ENCODE measurements at regions not wholly inside any gene's neighbourhood (a gene's known extent, or its start where the extent isn't known, plus 50 kb on each side); places are given as distances from the start of the nearest gene placed in this dataset.
"Not testable (repeated sequence)": the region's sequence is repeated elsewhere in the genome, so short reads cannot be mapped to it uniquely, and the experiment has no call there.

DNA sequence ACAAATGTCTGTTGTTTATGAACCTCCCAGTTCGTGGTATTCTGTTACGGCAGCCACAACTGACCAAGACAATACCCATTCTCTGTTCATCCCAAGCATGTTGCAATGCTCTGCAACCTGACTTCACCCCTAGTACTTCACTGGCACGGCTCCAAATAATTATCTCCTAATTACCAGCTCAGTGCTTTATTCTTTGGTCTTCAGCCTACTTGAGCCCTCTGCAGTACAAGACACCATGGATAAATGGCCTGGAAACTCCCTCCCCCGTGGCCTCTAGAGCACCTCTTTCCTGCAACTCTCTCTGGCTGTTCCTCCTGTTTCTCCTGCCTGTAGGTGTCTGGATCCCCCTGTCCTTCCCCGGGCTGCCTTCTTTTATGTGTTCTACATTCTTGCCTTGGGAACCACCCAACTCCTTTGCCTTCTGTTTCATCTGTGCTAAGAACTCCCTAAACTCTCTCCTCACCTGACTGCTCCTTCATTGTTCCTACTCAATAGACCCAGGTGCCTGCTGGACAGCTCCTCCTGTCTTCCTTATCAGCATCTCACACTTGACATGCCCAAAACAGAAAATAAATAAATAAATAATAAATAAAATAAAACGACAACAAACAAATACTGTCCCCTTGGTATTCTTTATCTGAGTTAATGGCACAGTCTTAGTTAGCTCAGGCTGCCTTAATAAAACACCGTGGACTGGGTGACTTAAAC, 200.4 kb upstream of the IPO5 start:
- Mint-ChIP-seq H3K27ac (no peak overlapping the region), H3K4me1 (no peaks in the 10 kb centered on the region), H3K36me3 (peaks cover 2% of the 10 kb centered on the region), H3K27me3 (no peaks in the 10 kb centered on the region), H3K9me3 (peaks cover 0 to 2% (median 1%) of the 10 kb centered on the region in 3 donors), H3K4me3 (no peak overlapping the region)

DNA sequence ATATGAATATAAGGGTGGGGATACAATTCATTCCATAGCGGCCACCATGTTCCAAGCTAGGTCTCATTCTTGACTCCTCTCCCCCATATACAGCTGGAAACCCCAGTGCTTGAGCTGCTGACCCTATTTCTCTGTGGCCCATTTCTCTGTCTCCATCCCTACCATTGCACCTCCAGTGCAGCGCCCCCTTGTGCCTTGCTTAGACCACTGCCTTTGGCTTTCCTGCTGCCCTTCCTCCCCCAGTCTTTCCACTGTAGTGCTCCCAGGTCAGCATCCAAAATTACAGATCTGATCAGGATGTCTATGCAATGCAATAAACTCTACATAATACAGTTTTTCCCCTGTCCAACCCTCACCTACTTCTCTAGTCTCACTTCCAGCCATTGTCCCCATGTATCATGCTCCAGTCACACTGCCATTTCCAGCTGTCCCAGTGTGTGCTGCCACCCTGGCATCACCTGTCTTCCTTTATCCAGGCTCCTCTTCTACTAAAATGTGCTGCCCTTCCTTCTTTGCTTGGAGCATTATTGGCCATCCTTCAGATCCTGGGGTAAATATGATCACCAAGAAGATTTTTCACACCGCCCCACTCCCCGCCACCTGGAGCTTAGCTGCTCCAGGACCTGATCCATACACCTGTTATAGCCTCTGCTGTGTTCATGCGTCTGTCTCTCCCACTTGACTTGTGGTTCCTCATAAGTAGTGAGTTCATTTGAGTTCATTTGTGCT, 199.4 kb upstream of the IPO5 start:
- Mint-ChIP-seq H3K4me3 (no peak overlapping the region), H3K4me1 (no peaks in the 10 kb centered on the region), H3K9me3 (peaks cover 0 to 2% (median 1%) of the 10 kb centered on the region in 3 donors), H3K27me3 (no peaks in the 10 kb centered on the region), H3K27ac (no peak overlapping the region), H3K36me3 (peaks cover 2% of the 10 kb centered on the region)

GRCh38 chr13:97757807-97758206, 195.7 kb upstream of the IPO5 start:
- no peaks in the 10 kb centered on the region for H3K4me1 Mint-ChIP-seq
- H3K36me3 Mint-ChIP-seq: peaks cover 2% of the 10 kb centered on the region
- H3K9me3 Mint-ChIP-seq: peaks cover 0 to 3% (median 2%) of the 10 kb centered on the region in 3 donors

DNA sequence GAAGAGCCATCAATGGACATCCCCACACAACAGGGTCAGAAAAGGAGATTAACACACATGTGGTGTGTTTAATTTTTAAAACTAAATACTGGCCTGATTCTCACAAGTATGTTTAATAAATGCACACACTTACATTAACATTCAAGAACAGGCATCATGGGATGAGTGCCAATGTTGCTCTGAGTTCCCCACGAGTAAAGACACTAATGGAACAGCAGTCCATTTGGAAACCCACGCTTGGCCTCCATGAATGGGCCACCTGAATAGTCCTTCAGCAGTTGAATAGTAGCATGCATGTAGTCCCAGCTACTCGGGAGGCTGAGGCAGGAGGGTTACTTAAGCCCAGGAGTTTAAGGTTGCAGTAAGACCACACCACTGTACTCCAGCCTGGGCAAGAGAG, 195.2 kb upstream of the IPO5 start:
- Mint-ChIP-seq H3K9me3 (peaks cover 0 to 3% (median 2%) of the 10 kb centered on the region in 3 donors), H3K4me1 (no peaks in the 10 kb centered on the region), H3K36me3 (no peaks in the 10 kb centered on the region), H3K27ac (no peak overlapping the region), H3K27me3 (no peaks in the 10 kb centered on the region), H3K4me3 (no peak overlapping the region)

More at GRCh38 chr13:97757807-97758206, 195.7 kb upstream of the IPO5 start:
- Mint-ChIP-seq H3K27me3 (no peaks in the 10 kb centered on the region), H3K27ac (no peak overlapping the region), H3K4me3 (no peak overlapping the region)

GRCh38 chr13:97761796-97762540, 191.5 kb upstream of the IPO5 start:
- Mint-ChIP-seq H3K27ac (no peak overlapping the region), H3K4me1 (no peaks in the 10 kb centered on the region), H3K27me3 (peaks cover 2% of the 10 kb centered on the region), H3K9me3 (peaks cover 2 to 7% (median 3%) of the 10 kb centered on the region in 3 donors), H3K36me3 (no peaks in the 10 kb centered on the region), H3K4me3 (no peak overlapping the region)

DNA sequence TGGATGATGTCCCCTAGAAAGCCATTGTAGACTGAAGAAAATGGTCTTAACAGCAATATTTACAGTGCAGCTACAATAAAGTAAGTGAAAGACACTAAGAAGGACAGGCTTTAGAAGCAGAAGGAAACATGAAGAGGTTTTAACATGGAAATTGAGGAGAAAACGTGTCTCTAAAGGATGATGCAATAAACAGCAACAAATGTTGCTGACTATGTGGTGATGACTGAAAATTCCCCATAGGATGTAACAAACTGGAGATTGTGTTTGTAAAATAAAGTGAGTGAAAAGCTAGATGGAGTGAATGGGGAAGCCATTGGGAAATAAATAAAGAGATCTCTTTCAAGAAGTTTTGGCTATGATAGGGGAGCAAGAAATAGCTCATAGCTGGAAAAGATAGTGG, 186.7 kb upstream of the IPO5 start:
- no peaks in the 10 kb centered on the region for H3K36me3 Mint-ChIP-seq
- H3K27ac Mint-ChIP-seq: no peak overlapping the region
- peaks cover 2% of the 10 kb centered on the region for H3K27me3 Mint-ChIP-seq
- H3K4me3 Mint-ChIP-seq: no peak overlapping the region
- H3K9me3 Mint-ChIP-seq: peaks cover 0 to 7% (median 3%) of the 10 kb centered on the region in 3 donors
- H3K4me1 Mint-ChIP-seq: no peaks in the 10 kb centered on the region

DNA sequence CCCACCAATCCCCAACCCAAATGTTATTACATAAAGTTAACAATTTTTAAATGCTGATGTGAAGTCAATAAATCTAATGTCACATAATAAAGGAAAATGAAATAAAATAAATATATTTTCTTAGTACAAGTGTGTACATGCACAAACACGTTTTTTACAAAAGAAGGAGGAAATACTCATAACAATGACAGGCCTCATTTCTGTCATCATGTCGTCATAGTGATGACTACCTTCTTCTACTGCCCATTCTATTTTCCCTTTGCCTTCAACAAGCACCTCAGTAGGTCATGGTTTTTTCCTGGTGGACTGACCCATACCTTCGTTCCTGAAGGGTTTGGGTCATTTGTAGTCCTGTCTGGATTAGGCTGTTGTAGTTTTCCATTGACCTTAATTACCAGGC, 185.3 kb upstream of the IPO5 start:
- Mint-ChIP-seq H3K4me3 (no peak overlapping the region), H3K9me3 (peaks cover 0 to 6% (median 3%) of the 10 kb centered on the region in 3 donors), H3K27me3 (peaks cover 2% of the 10 kb centered on the region), H3K27ac (no peak overlapping the region), H3K36me3 (no peaks in the 10 kb centered on the region), H3K4me1 (no peaks in the 10 kb centered on the region)

DNA sequence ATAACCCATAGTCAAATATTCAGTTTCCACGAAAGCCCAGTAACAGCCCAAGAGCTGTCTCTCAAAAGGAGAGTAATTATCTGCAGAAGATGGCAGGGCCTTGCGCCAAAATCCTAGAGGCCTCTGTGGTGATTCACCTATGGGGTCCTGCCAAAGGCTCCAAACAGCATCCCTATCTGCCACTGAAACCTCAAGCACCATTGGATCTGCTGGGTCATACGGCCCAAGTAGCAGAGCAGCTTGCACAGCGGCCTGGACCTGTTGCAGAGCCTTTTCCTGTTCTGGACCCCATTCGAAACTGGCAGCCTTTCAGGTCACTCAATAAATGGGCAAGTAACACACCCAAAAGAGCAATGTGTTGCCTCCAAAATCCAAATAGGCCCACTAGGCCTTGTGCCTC, 183.2 kb upstream of the IPO5 start:
- not testable (repeated sequence) for H3K36me3 Mint-ChIP-seq, H3K9me3 Mint-ChIP-seq, H3K4me1 Mint-ChIP-seq, H3K4me3 Mint-ChIP-seq, H3K27me3 Mint-ChIP-seq, H3K27ac Mint-ChIP-seq

GRCh38 chr13:97772466-97772865, 181.0 kb upstream of the IPO5 start:
- H3K36me3 Mint-ChIP-seq, H3K9me3 Mint-ChIP-seq, H3K4me1 Mint-ChIP-seq, H3K27ac Mint-ChIP-seq, H3K4me3 Mint-ChIP-seq, H3K27me3 Mint-ChIP-seq: not testable (repeated sequence)

- not testable (repeated sequence) for H3K9me3 Mint-ChIP-seq, H3K36me3 Mint-ChIP-seq, H3K4me1 Mint-ChIP-seq, H3K27ac Mint-ChIP-seq, H3K27me3 Mint-ChIP-seq, H3K4me3 Mint-ChIP-seq
Observed at GRCh38 chr13:97774391-97775100, 178.9 kb upstream of the IPO5 start.

DNA sequence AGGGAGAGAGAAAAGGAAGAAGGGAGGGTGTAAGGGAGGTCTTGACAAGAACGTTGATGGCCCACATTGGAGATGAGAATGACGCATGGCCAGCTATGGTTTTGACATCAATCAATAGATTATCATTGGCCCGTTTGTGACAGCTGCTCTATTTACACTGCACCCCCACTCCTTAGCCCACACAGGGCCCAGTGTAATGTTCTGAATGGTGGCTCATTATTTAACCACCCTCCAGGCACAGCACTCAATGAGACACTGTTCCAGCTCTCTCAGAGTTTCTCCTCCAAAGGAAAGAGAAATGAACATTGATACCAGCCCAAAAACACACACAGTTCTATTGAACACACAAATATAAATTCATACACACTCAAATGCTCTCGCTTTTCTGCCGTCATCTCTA, 173.0 kb upstream of the IPO5 start:
- Mint-ChIP-seq H3K4me1 (no peaks in the 10 kb centered on the region), H3K27ac (no peak overlapping the region), H3K9me3 (peaks cover 2 to 6% (median 4%) of the 10 kb centered on the region in 3 donors), H3K4me3 (no peak overlapping the region), H3K27me3 (no peaks in the 10 kb centered on the region), H3K36me3 (peaks cover 3% of the 10 kb centered on the region)

GRCh38 chr13:97781891-97782305, 171.6 kb upstream of the IPO5 start:
- no peaks in the 10 kb centered on the region for H3K27me3 Mint-ChIP-seq
- H3K9me3 Mint-ChIP-seq: peaks cover 0 to 6% (median 2%) of the 10 kb centered on the region in 3 donors
- H3K36me3 Mint-ChIP-seq: peaks cover 3% of the 10 kb centered on the region
- no peak overlapping the region for H3K27ac Mint-ChIP-seq
- H3K4me3 Mint-ChIP-seq: no peak overlapping the region
- no peaks in the 10 kb centered on the region for H3K4me1 Mint-ChIP-seq

GRCh38 chr13:97786510-97786909, 167.0 kb upstream of the IPO5 start:
- H3K27me3 Mint-ChIP-seq: no peaks in the 10 kb centered on the region
- H3K27ac Mint-ChIP-seq: no peak overlapping the region
- H3K9me3 Mint-ChIP-seq: peaks cover 2 to 13% (median 7%) of the 10 kb centered on the region in 3 donors
- H3K4me3 Mint-ChIP-seq: no peak overlapping the region
- H3K4me1 Mint-ChIP-seq: no peaks in the 10 kb centered on the region
- peaks cover 2% of the 10 kb centered on the region for H3K36me3 Mint-ChIP-seq

- Mint-ChIP-seq H3K27me3 (peaks cover 3% of the 10 kb centered on the region), H3K9me3 (peaks cover 2 to 23% (median 11%) of the 10 kb centered on the region in 3 donors), H3K36me3 (peaks cover 1% of the 10 kb centered on the region), H3K4me3 (no peak overlapping the region), H3K27ac (no peak overlapping the region), H3K4me1 (no peaks in the 10 kb centered on the region)
Observed at GRCh38 chr13:97797553-97797952, 155.9 kb upstream of the IPO5 start.

Data from IgD-negative memory B cell (primary cell).